GM23338 (cell line): ENCODE measurements at regions not wholly inside any gene's neighbourhood (a gene's known extent, or its start where the extent isn't known, plus 50 kb on each side); places are given as distances from the start of the nearest gene placed in this dataset.
A peak's percentile ranks its signal among the peaks of the same experiment; 100 is the strongest.

ENCODE experiments used
- ATAC-seq: fragments of 200-7000 bp; cut with Tn5 transposase; 3 replicates; pipeline ENCODE4 v1.9.1; 2020
- DNase-seq: peaks from one replicate; pipeline ENCODE4 v3.0.0-alpha.2; 2015; ENCODE audit warnings: low spot score
- H2AFZ ChIP-seq: fragments of 200-600 bp; sonication (generic); 2 replicates; pipeline ENCODE4 v1.8.0; 2016; ENCODE audit warnings: antibody characterized with exemption, mild to moderate bottlenecking, moderate library complexity
- H3F3A ChIP-seq: fragments of 200-600 bp; sonication (generic); replicated peaks from 2 replicates; pipeline ENCODE4 v1.8.0; 2017; ENCODE audit warnings: antibody characterized with exemption, mixed run types, low read depth
- H3K27ac ChIP-seq: fragments of 200-600 bp; sonication (generic); 2 replicates; pipeline ENCODE4 v1.6.1; 2016; ENCODE audit warnings: low read depth
- H3K27me3 ChIP-seq: fragments of 200-600 bp; sonication (generic); 2 replicates; pipeline ENCODE4 v1.8.0; 2016; ENCODE audit warnings: mild to moderate bottlenecking, mixed run types, moderate library complexity; ENCODE audit not compliant: insufficient read depth
- H3K36me3 ChIP-seq: fragments of 200-600 bp; sonication (generic); 2 replicates; pipeline ENCODE4 v1.8.0; 2016; ENCODE audit warnings: mild to moderate bottlenecking; ENCODE audit not compliant: insufficient read depth
- H3K4me1 ChIP-seq: fragments of 200-600 bp; sonication (generic); 2 replicates; pipeline ENCODE4 v1.8.0; 2016; ENCODE audit warnings: mild to moderate bottlenecking, moderate library complexity; ENCODE audit not compliant: insufficient read depth
- H3K4me2 ChIP-seq: fragments of 200-600 bp; sonication (generic); 2 replicates; pipeline ENCODE4 v1.7.1; 2017; ENCODE audit warnings: mixed run types
- H3K4me3 ChIP-seq: fragments of 200-600 bp; sonication (generic); 2 replicates; pipeline ENCODE4 v1.6.1; 2016; ENCODE audit warnings: mixed run types
- H3K79me2 ChIP-seq: fragments of 200-600 bp; sonication (generic); replicated peaks from 2 replicates; pipeline ENCODE4 v1.8.0; 2017; ENCODE audit warnings: mild to moderate bottlenecking; ENCODE audit not compliant: insufficient read depth
- H3K9me2 ChIP-seq: fragments of 200-600 bp; sonication (generic); 2 replicates; pipeline ENCODE4 v1.8.0; 2017; ENCODE audit not compliant: insufficient read depth
- H4K20me1 ChIP-seq: fragments of 200-600 bp; sonication (generic); replicated peaks from 2 replicates; pipeline ENCODE4 v1.8.0; 2017; ENCODE audit warnings: mild to moderate bottlenecking; ENCODE audit not compliant: insufficient read depth
- H3K27ac Mint-ChIP-seq: 2 replicates; pipeline ENCODE4 v1.8.0; 2020; ENCODE audit warnings: inconsistent platforms, mild to moderate bottlenecking, moderate library complexity, mixed read lengths
- H3K27me3 Mint-ChIP-seq: 3 replicates; pipeline ENCODE4 v1.8.0; 2022; ENCODE audit warnings: low read depth, mild to moderate bottlenecking, moderate library complexity, mixed read lengths, inconsistent platforms; ENCODE audit not compliant: insufficient read depth, poor library complexity
- H3K36me3 Mint-ChIP-seq: 3 replicates; pipeline ENCODE4 v1.8.0; 2021; ENCODE audit warnings: low read depth, mild to moderate bottlenecking, inconsistent platforms, moderate library complexity, mixed read lengths
- H3K4me1 Mint-ChIP-seq: 3 replicates; pipeline ENCODE4 v1.8.0; 2020; ENCODE audit warnings: mild to moderate bottlenecking, inconsistent platforms, mixed read lengths
- H3K4me3 Mint-ChIP-seq: 3 replicates; pipeline ENCODE4 v1.8.0; 2021; ENCODE audit warnings: moderate library complexity, mild to moderate bottlenecking, inconsistent platforms, mixed read lengths
- H3K9me3 Mint-ChIP-seq: 3 replicates; pipeline ENCODE4 v1.8.0; 2020; ENCODE audit warnings: moderate library complexity, mild to moderate bottlenecking, inconsistent platforms, mixed read lengths
- CREB1 ChIP-seq: fragments of 250-450 bp; sonication (Bioruptor Pico); IDR thresholded peaks from 2 replicates; pipeline ENCODE4 v1.5.0; 2020; ENCODE audit warnings: low read depth, mild to moderate bottlenecking, moderate library complexity
- EZH2phosphoT487 ChIP-seq: fragments of 200-600 bp; sonication (generic); IDR thresholded peaks from one replicate; pipeline ENCODE4 v1.8.1; 2018; ENCODE audit warnings: antibody characterized with exemption; ENCODE audit not compliant: unreplicated experiment
- JUNB ChIP-seq: IDR thresholded peaks from one replicate; pipeline ENCODE4 v1.6.1; 2016; ENCODE audit warnings: antibody characterized with exemption; ENCODE audit not compliant: unreplicated experiment
- NANOG ChIP-seq: IDR thresholded peaks from 2 replicates; pipeline ENCODE4 v1.6.1; 2016; ENCODE audit warnings: antibody characterized with exemption, borderline replicate concordance
- POLR2AphosphoS5 ChIP-seq: IDR thresholded peaks from 2 replicates; pipeline ENCODE4 v1.6.1; 2016; ENCODE audit warnings: antibody characterized with exemption, low read depth
- STAT1 ChIP-seq: IDR thresholded peaks from one replicate; pipeline ENCODE4 v1.6.1; 2016; ENCODE audit warnings: antibody characterized with exemption; ENCODE audit not compliant: unreplicated experiment
- ZNF114 ChIP-seq: fragments of 250-450 bp; sonication (Bioruptor Pico); IDR thresholded peaks from 2 replicates; pipeline ENCODE4 v1.5.0; 2020; ENCODE audit warnings: mild to moderate bottlenecking, moderate library complexity
- ZNF331 ChIP-seq: fragments of 250-450 bp; sonication (Bioruptor Pico); IDR thresholded peaks from 2 replicates; pipeline ENCODE4 v1.5.0; 2020; ENCODE audit warnings: low read depth, mild to moderate bottlenecking, moderate library complexity
- TF ChIP-seq, protein P1 (sequence below): IDR thresholded peaks from 2 replicates; pipeline ENCODE4 v1.6.1; 2016; ENCODE audit warnings: antibody characterized with exemption
- TF ChIP-seq, protein P2 (sequence below): fragments of 250-450 bp; sonication (Bioruptor Pico); IDR thresholded peaks from 2 replicates; pipeline ENCODE4 v1.5.0; 2020; ENCODE audit warnings: mild to moderate bottlenecking, moderate library complexity
- TF ChIP-seq, protein P3 (sequence below): IDR thresholded peaks from one replicate; pipeline ENCODE4 v1.6.1; 2018; ENCODE audit warnings: antibody characterized with exemption; ENCODE audit not compliant: unreplicated experiment

DNA sequence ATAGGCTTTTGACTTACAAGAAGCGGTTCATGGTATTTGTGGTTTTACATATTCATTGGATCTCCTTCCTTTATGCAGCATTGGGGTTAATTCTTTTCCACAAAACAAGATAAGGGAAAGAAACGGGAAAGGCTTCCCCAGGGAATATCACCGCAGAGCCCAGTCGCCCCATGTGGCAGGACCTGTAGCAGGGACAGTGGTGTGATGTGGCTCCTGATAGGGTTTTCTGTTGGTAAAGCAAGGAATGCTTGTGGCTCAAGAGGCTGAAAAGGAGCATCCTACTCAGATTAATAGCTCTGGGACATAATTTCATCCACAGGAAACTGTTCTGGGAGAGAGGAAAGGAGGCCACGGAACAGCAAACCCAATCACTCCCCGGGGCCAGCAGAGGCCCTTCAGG, 699.9 kb downstream of the MTRR start:
- peak; percentile 66 for ATAC-seq

DNA sequence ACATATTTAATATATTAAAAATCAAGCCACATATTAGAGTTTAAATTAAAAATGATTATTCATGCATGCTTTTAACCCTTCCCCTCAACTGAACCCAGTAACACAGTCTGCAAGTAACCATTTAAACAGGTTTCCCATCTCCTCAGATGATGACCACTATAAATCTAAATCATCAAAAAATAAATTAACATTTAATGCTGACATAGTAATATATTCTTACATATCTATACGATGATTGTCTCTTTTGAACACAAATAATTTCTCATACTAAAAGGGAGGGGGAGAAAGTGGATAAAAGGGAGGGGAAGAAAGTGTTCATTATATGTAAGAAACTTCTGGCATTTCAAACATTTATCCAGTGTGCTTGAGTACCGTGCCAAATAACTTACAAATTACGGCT, 701.6 kb downstream of the MTRR start:
- no peak overlapping the region for H3K4me3 Mint-ChIP-seq
- H3K27ac Mint-ChIP-seq, result no peak overlapping the region
- TF ChIP-seq ZNF331 (CRISPR knock-in tag) (no peak), CREB1 (CRISPR knock-in tag) (no peak), ZNF114 (CRISPR knock-in tag) (no peak), STAT1 (no peak), JUNB (no peak), NANOG (no peak), POLR2AphosphoS5 (no peak), EZH2phosphoT487 (no peak)
- TF ChIP-seq, protein P1, sequence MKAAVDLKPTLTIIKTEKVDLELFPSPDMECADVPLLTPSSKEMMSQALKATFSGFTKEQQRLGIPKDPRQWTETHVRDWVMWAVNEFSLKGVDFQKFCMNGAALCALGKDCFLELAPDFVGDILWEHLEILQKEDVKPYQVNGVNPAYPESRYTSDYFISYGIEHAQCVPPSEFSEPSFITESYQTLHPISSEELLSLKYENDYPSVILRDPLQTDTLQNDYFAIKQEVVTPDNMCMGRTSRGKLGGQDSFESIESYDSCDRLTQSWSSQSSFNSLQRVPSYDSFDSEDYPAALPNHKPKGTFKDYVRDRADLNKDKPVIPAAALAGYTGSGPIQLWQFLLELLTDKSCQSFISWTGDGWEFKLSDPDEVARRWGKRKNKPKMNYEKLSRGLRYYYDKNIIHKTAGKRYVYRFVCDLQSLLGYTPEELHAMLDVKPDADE, result no peak
- TF ChIP-seq, protein P2, sequence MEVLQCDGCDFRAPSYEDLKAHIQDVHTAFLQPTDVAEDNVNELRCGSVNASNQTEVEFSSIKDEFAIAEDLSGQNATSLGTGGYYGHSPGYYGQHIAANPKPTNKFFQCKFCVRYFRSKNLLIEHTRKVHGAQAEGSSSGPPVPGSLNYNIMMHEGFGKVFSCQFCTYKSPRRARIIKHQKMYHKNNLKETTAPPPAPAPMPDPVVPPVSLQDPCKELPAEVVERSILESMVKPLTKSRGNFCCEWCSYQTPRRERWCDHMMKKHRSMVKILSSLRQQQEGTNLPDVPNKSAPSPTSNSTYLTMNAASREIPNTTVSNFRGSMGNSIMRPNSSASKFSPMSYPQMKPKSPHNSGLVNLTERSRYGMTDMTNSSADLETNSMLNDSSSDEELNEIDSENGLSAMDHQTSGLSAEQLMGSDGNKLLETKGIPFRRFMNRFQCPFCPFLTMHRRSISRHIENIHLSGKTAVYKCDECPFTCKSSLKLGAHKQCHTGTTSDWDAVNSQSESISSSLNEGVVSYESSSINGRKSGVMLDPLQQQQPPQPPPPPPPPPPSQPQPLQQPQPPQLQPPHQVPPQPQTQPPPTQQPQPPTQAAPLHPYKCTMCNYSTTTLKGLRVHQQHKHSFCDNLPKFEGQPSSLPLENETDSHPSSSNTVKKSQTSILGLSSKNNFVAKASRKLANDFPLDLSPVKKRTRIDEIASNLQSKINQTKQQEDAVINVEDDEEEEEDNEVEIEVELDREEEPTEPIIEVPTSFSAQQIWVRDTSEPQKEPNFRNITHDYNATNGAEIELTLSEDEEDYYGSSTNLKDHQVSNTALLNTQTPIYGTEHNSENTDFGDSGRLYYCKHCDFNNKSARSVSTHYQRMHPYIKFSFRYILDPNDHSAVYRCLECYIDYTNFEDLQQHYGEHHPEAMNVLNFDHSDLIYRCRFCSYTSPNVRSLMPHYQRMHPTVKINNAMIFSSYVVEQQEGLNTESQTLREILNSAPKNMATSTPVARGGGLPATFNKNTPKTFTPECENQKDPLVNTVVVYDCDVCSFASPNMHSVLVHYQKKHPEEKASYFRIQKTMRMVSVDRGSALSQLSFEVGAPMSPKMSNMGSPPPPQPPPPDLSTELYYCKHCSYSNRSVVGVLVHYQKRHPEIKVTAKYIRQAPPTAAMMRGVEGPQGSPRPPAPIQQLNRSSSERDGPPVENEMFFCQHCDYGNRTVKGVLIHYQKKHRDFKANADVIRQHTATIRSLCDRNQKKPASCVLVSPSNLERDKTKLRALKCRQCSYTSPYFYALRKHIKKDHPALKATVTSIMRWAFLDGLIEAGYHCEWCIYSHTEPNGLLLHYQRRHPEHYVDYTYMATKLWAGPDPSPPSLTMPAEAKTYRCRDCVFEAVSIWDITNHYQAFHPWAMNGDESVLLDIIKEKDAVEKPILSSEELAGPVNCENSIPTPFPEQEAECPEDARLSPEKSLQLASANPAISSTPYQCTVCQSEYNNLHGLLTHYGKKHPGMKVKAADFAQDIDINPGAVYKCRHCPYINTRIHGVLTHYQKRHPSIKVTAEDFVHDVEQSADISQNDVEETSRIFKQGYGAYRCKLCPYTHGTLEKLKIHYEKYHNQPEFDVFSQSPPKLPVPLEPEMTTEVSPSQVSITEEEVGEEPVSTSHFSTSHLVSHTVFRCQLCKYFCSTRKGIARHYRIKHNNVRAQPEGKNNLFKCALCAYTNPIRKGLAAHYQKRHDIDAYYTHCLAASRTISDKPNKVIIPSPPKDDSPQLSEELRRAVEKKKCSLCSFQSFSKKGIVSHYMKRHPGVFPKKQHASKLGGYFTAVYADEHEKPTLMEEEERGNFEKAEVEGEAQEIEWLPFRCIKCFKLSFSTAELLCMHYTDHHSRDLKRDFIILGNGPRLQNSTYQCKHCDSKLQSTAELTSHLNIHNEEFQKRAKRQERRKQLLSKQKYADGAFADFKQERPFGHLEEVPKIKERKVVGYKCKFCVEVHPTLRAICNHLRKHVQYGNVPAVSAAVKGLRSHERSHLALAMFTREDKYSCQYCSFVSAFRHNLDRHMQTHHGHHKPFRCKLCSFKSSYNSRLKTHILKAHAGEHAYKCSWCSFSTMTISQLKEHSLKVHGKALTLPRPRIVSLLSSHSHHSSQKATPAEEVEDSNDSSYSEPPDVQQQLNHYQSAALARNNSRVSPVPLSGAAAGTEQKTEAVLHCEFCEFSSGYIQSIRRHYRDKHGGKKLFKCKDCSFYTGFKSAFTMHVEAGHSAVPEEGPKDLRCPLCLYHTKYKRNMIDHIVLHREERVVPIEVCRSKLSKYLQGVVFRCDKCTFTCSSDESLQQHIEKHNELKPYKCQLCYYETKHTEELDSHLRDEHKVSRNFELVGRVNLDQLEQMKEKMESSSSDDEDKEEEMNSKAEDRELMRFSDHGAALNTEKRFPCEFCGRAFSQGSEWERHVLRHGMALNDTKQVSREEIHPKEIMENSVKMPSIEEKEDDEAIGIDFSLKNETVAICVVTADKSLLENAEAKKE (CRISPR knock-in tag), result no peak
- TF ChIP-seq, protein P3, sequence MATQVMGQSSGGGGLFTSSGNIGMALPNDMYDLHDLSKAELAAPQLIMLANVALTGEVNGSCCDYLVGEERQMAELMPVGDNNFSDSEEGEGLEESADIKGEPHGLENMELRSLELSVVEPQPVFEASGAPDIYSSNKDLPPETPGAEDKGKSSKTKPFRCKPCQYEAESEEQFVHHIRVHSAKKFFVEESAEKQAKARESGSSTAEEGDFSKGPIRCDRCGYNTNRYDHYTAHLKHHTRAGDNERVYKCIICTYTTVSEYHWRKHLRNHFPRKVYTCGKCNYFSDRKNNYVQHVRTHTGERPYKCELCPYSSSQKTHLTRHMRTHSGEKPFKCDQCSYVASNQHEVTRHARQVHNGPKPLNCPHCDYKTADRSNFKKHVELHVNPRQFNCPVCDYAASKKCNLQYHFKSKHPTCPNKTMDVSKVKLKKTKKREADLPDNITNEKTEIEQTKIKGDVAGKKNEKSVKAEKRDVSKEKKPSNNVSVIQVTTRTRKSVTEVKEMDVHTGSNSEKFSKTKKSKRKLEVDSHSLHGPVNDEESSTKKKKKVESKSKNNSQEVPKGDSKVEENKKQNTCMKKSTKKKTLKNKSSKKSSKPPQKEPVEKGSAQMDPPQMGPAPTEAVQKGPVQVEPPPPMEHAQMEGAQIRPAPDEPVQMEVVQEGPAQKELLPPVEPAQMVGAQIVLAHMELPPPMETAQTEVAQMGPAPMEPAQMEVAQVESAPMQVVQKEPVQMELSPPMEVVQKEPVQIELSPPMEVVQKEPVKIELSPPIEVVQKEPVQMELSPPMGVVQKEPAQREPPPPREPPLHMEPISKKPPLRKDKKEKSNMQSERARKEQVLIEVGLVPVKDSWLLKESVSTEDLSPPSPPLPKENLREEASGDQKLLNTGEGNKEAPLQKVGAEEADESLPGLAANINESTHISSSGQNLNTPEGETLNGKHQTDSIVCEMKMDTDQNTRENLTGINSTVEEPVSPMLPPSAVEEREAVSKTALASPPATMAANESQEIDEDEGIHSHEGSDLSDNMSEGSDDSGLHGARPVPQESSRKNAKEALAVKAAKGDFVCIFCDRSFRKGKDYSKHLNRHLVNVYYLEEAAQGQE, result no peak

More for the DNA sequence above, 699.9 kb downstream of the MTRR start:
- no peaks in the 10 kb centered on the region for H3F3A ChIP-seq
- 0 out of 2 replicates have a peak overlapping the region, but pooled peaks have one; percentile 36 for H3K4me2 ChIP-seq
- no peak for DNase-seq
- Mint-ChIP-seq H3K4me3 (no peak overlapping the region), H3K4me1 (peaks cover 9% of the 10 kb centered on the region; the same call in 2 of the 3 replicates), H3K27me3 (no peaks in the 10 kb centered on the region), H3K9me3 (no peaks in the 10 kb centered on the region), H3K27ac (no peak overlapping the region), H3K36me3 (no peaks in the 10 kb centered on the region)
- no peaks in the 10 kb centered on the region for H4K20me1 ChIP-seq
- H3K4me3 ChIP-seq, result no peak overlapping the region
- no peaks in the 10 kb centered on the region for H3K36me3 ChIP-seq
- no peaks in the 10 kb centered on the region for H3K27me3 ChIP-seq
- no peaks in the 10 kb centered on the region for H3K79me2 ChIP-seq
- no peak overlapping the region for H3K27ac ChIP-seq
- H2AFZ ChIP-seq, result peak overlapping the region; percentile 12; the same call in 1 of the 2 replicates
- H3K4me1 ChIP-seq, result no peaks in the 10 kb centered on the region
- 0 out of 2 replicates have a peak, but pooled peaks cover 3% of the 10 kb centered on the region for H3K9me2 ChIP-seq
- no peak for TF ChIP-seq EZH2phosphoT487

More for the DNA sequence above, 701.6 kb downstream of the MTRR start:
- Histone ChIP-seq H3K36me3 (no peaks in the 10 kb centered on the region), H3K27ac (no peak overlapping the region), H3K4me3 (no peak overlapping the region), H3K4me1 (no peaks in the 10 kb centered on the region), H3F3A (no peaks in the 10 kb centered on the region), H3K27me3 (no peaks in the 10 kb centered on the region), H3K4me2 (no peak overlapping the region), H3K79me2 (no peaks in the 10 kb centered on the region), H3K9me2 (0 out of 2 replicates have a peak, but pooled peaks cover 7% of the 10 kb centered on the region), H4K20me1 (no peaks in the 10 kb centered on the region), H2AFZ (no peak overlapping the region)
- peaks cover 1% of the 10 kb centered on the region for H3K27me3 Mint-ChIP-seq
- no peaks in the 10 kb centered on the region for H3K36me3 Mint-ChIP-seq
- no peak for DNase-seq
- no peak for ATAC-seq
- H3K4me1 Mint-ChIP-seq, result peaks cover 9% of the 10 kb centered on the region; the same call in 2 of the 3 replicates
- H3K9me3 Mint-ChIP-seq, result no peaks in the 10 kb centered on the region
